HepG2 (cell line): ENCODE measurements at regions not wholly inside any gene's neighbourhood (a gene's known extent, or its start where the extent isn't known, plus 50 kb on each side); places are given as distances from the start of the nearest gene placed in this dataset.

Source experiments
- ATAC-seq: fragments of 200-7000 bp; cut with Tn5 transposase; 3 replicates; pipeline ENCODE4 v1.9.1; 2020; ENCODE audit warnings: mild to moderate bottlenecking, moderate library complexity
- BruUV-seq: library from RNA; stranded (reverse); fragments of 400-500 nt; replicated peaks from 2 replicates; lab custom pipeline; 2021; lab: Mats Ljungman, UMichigan
- CTCF ChIA-PET: fragments of 300-600 bp; formaldehyde crosslinking; extraction: SDS; loops from one replicate; lab custom pipeline; 2021; ENCODE audit warnings: low total read pairs, inconsistent platforms, low intra/inter-chr PET ratio; lab: Yijun Ruan, JAX
- POLR2A ChIA-PET: fragments of 350-600 bp; sonication (Branson Sonifier 250); formaldehyde crosslinking; loops from one replicate; lab custom pipeline; 2020; ENCODE audit warnings: antibody characterized with exemption, inconsistent platforms; lab: Yijun Ruan, JAX
- DNase-seq: peaks from one replicate; pipeline ENCODE4 v3.0.0-alpha.2; 2015; ENCODE audit warnings: low spot score
- FAIRE-seq: peaks from 3 replicates; lab custom pipeline; 2011; peaks lifted over from hg19 to GRCh38; lab: Jason Lieb, UNC
- H2AFZ ChIP-seq: one replicate; pipeline ENCODE4 v1.6.1; 2011; ENCODE audit warnings: low read length, inconsistent platforms
- H3K27ac ChIP-seq: fragments of 300-600 bp; 3 replicates; pipeline ENCODE4 v1.8.0; 2011; ENCODE audit warnings: mixed run types, mild to moderate bottlenecking, mixed read lengths, low read length, inconsistent platforms; ENCODE audit not compliant: insufficient read depth; ENCODE audit errors: extremely low read length
- H3K27me3 ChIP-seq, 2 experiments: fragments of 200-600 bp in 1 of 2; 2 replicates in 1 of 2; 3 replicates in 1 of 2; pipeline versions ENCODE4 v1.6.0 to v1.8.0; 2011; ENCODE audit warnings: low read length in 2 of 2, mild to moderate bottlenecking in 2 of 2, moderate library complexity in 2 of 2, inconsistent platforms in 1 of 2; ENCODE audit not compliant: insufficient read depth in 2 of 2, control insufficient read depth in 1 of 2
- H3K36me3 ChIP-seq, 2 experiments: fragments of 200-600 bp in 1 of 2; replicated peaks in 1 of 2; 2 replicates in 1 of 2; 3 replicates in 1 of 2; pipeline versions ENCODE4 v1.5.1 to v1.8.0; 2011; ENCODE audit warnings: low read length in 2 of 2, inconsistent platforms in 1 of 2; ENCODE audit not compliant: insufficient read depth in 2 of 2, control insufficient read depth in 1 of 2
- H3K4me1 ChIP-seq: 2 replicates; pipeline ENCODE4 v1.5.1; 2012; ENCODE audit warnings: low read length, inconsistent platforms; ENCODE audit not compliant: insufficient read depth
- H3K4me2 ChIP-seq: 2 replicates; pipeline ENCODE4 v1.6.0; 2011; ENCODE audit warnings: low read depth, low read length, inconsistent platforms
- H3K4me3 ChIP-seq, 3 experiments: fragments of 200-600 bp in 1 of 3; sonication (generic), shearing (Covaris generic) in 1 of 3; replicated peaks in 1 of 3; 2 replicates each; pipeline ENCODE4 v1.5.1; 2011 to 2016; ENCODE audit warnings: low read length in 3 of 3, inconsistent platforms in 2 of 3, low read depth in 2 of 3, mild to moderate bottlenecking in 2 of 3, control low read depth in 1 of 3, mixed read lengths in 1 of 3; ENCODE audit not compliant: insufficient read depth in 1 of 3
- H3K79me2 ChIP-seq: one replicate; pipeline ENCODE4 v1.6.1; 2011; ENCODE audit warnings: low read length, inconsistent platforms; ENCODE audit not compliant: insufficient read depth
- H3K9ac ChIP-seq: 2 replicates; pipeline ENCODE4 v1.6.0; 2011; ENCODE audit warnings: mild to moderate bottlenecking, low read depth, low read length, inconsistent platforms; ENCODE audit not compliant: insufficient read depth
- H3K9me3 ChIP-seq: 2 replicates; pipeline ENCODE4 v1.5.1; 2012; ENCODE audit warnings: mild to moderate bottlenecking, low read length
- H4K20me1 ChIP-seq: 2 replicates; pipeline ENCODE4 v1.6.0; 2011; ENCODE audit warnings: inconsistent platforms, mild to moderate bottlenecking, low read length, moderate library complexity; ENCODE audit not compliant: insufficient read depth
- AHR ChIP-seq: IDR thresholded peaks from 2 replicates; pipeline ENCODE4 v1.6.1; 2018; ENCODE audit warnings: missing genetic modification reagents, missing compliant biosample characterization
- CBX1 ChIP-seq: IDR thresholded peaks from one replicate; pipeline ENCODE4 v1.6.1; 2016; ENCODE audit warnings: antibody characterized with exemption, low read depth
- CCAR2 ChIP-seq: fragments of 200-400 bp; formaldehyde crosslinking; optimal IDR thresholded peaks from 2 replicates; pipeline ENCODE3; 2018; ENCODE audit warnings: low read depth, mild to moderate bottlenecking, low read length, moderate library complexity
- HES4 ChIP-seq: sonication (generic); formaldehyde crosslinking; IDR thresholded peaks from 2 replicates; pipeline ENCODE4 v1.9.0; 2021; ENCODE audit warnings: mild to moderate bottlenecking, missing genetic modification reagents, borderline replicate concordance
- KDM5B ChIP-seq: sonication (generic); formaldehyde crosslinking; IDR thresholded peaks from 2 replicates; pipeline ENCODE4 v1.4.0; 2020; ENCODE audit warnings: missing genetic modification reagents, mild to moderate bottlenecking, borderline replicate concordance
- LCORL ChIP-seq, 2 experiments: fragments of 450-650 bp in 1 of 2; sonication (generic) in 1 of 2; formaldehyde crosslinking in 1 of 2; IDR thresholded peaks; 2 replicates each; pipeline versions ENCODE4 v1.5.0 to v1.6.1; 2017 to 2020; ENCODE audit warnings: antibody characterized with exemption in 1 of 2, missing genetic modification reagents in 1 of 2
- RARG ChIP-seq: sonication (generic); formaldehyde crosslinking; IDR thresholded peaks from 2 replicates; pipeline ENCODE4 v1.4.0; 2020; ENCODE audit warnings: low read depth, mild to moderate bottlenecking, missing genetic modification reagents
- SIX1 ChIP-seq: sonication (generic); formaldehyde crosslinking; IDR thresholded peaks from 2 replicates; pipeline ENCODE4 v1.4.0; 2020; ENCODE audit warnings: missing genetic modification reagents, borderline replicate concordance
- ZC3H4 ChIP-seq: sonication (generic); formaldehyde crosslinking; IDR thresholded peaks from 2 replicates; pipeline ENCODE4 v1.4.0; 2020; ENCODE audit warnings: missing genetic modification reagents, borderline replicate concordance
- ZNF20 ChIP-seq: sonication (generic); formaldehyde crosslinking; IDR thresholded peaks from 2 replicates; pipeline ENCODE4 v1.4.0; 2020; ENCODE audit warnings: mild to moderate bottlenecking, moderate library complexity, missing genetic modification reagents
- ZNF292 ChIP-seq: sonication (generic); formaldehyde crosslinking; IDR thresholded peaks from 2 replicates; pipeline ENCODE4 v1.8.1; 2022; ENCODE audit warnings: mild to moderate bottlenecking, low read depth, missing genetic modification reagents, borderline replicate concordance
- ZNF367 ChIP-seq: sonication (generic); formaldehyde crosslinking; IDR thresholded peaks from 2 replicates; pipeline ENCODE4 v1.4.0; 2020; ENCODE audit warnings: missing genetic modification reagents, borderline replicate concordance
- ZNF724P ChIP-seq: sonication (generic); formaldehyde crosslinking; IDR thresholded peaks from 2 replicates; pipeline ENCODE4 v1.8.0; 2022; ENCODE audit warnings: missing genetic modification reagents, borderline replicate concordance
- ZNF83 ChIP-seq: sonication (generic); formaldehyde crosslinking; IDR thresholded peaks from 2 replicates; pipeline ENCODE4 v1.4.0; 2020; ENCODE audit warnings: missing genetic modification reagents, mild to moderate bottlenecking, borderline replicate concordance
- ZNF891 ChIP-seq: sonication (generic); formaldehyde crosslinking; IDR thresholded peaks from 2 replicates; pipeline ENCODE4 v1.5.0; 2020; ENCODE audit warnings: mild to moderate bottlenecking, missing genetic modification reagents
- ZSCAN30 ChIP-seq: sonication (generic); formaldehyde crosslinking; IDR thresholded peaks from 2 replicates; pipeline ENCODE4 v1.5.0; 2020; ENCODE audit warnings: mild to moderate bottlenecking, missing genetic modification reagents
- WGBS: methylation state at CpG from one replicate; pipeline ENCODE4 v1.1.6; 2017; ENCODE audit warnings: low lambda C conversion rate; 5-methylcytosine and 5-hydroxymethylcytosine counted together
- in situ Hi-C: cut with HindIII; loops from 2 replicates; pipeline ENCODE4 v1.10.0; 2017; ENCODE audit warnings: low pct_unique_long_range_greater_than_20kb; ENCODE audit not compliant: extremely low pct_ligation_motif_present
- intact Hi-C: fragments of 100-400 bp; cut with micrococcal nuclease; formaldehyde crosslinking; loops from one replicate; pipeline ENCODE4 v1.10.0; 2022; ENCODE audit not compliant: unreplicated experiment
- TF ChIP-seq, protein P1 (sequence below): IDR thresholded peaks from 2 replicates; pipeline ENCODE4 v1.6.1; 2018; ENCODE audit warnings: missing genetic modification reagents
- TF ChIP-seq, protein P2 (sequence below): IDR thresholded peaks from 2 replicates; pipeline ENCODE4 v1.6.1; 2016; ENCODE audit warnings: low read depth, control low read depth
- TF ChIP-seq, protein P3 (sequence below): sonication (generic); formaldehyde crosslinking; IDR thresholded peaks from 2 replicates; pipeline ENCODE4 v1.8.0; 2022; ENCODE audit warnings: mild to moderate bottlenecking, missing genetic modification reagents

DNA sequence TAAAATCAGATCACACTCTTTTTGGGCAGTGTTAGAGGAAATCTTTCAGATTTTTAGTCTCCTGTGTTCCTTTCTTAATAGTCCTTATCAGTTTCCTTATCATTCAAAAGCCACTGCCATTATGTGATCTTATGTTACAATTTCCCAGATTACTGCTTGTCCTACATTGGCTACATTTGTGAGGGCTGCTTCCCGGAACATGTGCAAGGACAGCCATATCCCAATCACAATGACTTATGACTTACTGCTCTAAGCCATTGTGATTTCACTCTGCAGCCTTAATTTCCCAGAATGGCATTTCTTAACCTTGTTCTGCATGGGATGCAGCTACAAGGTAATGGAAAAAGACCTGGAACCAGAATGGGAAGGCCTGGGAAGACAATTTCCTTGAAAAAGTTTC is 125.1 kb upstream of the PPP2R3A start:
- H3K4me1 ChIP-seq = no peaks in the 10 kb centered on the region
- H3K9ac ChIP-seq = no peak overlapping the region
- no peak overlapping the region for H2AFZ ChIP-seq
- POLR2A ChIA-PET = no interaction called here
- intact Hi-C loops = no loop called here
- no peaks in the 10 kb centered on the region for H3K79me2 ChIP-seq
- H3K27ac ChIP-seq = no peak overlapping the region
- no peak for ATAC-seq
- H4K20me1 ChIP-seq = no peaks in the 10 kb centered on the region
- no peaks in the 10 kb centered on the region for H3K36me3 ChIP-seq
- BruUV-seq = no TSS peak
- no peaks in the 10 kb centered on the region for H3K27me3 ChIP-seq
- CTCF ChIA-PET = no interaction called here
- WGBS = 4% methylated on average over 1 of the region's 1 CpG
- H3K9me3 ChIP-seq = no peaks in the 10 kb centered on the region
- TF ChIP-seq ZNF83 (CRISPR knock-in tag) = no peak
- no peak for TF ChIP-seq CCAR2
- TF ChIP-seq LCORL (IDR thresholded peaks at IDR 0.05) = no peak
- no peak for TF ChIP-seq LCORL (CRISPR knock-in tag; IDR thresholded peaks at IDR 0.05)
- TF ChIP-seq RARG (CRISPR knock-in tag) = no peak
- TF ChIP-seq ZC3H4 = no peak
- TF ChIP-seq, protein P1, sequence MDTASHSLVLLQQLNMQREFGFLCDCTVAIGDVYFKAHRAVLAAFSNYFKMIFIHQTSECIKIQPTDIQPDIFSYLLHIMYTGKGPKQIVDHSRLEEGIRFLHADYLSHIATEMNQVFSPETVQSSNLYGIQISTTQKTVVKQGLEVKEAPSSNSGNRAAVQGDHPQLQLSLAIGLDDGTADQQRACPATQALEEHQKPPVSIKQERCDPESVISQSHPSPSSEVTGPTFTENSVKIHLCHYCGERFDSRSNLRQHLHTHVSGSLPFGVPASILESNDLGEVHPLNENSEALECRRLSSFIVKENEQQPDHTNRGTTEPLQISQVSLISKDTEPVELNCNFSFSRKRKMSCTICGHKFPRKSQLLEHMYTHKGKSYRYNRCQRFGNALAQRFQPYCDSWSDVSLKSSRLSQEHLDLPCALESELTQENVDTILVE (CRISPR knock-in tag) = no peak
- TF ChIP-seq, protein P2, sequence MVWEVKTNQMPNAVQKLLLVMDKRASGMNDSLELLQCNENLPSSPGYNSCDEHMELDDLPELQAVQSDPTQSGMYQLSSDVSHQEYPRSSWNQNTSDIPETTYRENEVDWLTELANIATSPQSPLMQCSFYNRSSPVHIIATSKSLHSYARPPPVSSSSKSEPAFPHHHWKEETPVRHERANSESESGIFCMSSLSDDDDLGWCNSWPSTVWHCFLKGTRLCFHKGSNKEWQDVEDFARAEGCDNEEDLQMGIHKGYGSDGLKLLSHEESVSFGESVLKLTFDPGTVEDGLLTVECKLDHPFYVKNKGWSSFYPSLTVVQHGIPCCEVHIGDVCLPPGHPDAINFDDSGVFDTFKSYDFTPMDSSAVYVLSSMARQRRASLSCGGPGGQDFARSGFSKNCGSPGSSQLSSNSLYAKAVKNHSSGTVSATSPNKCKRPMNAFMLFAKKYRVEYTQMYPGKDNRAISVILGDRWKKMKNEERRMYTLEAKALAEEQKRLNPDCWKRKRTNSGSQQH = no peak
- TF ChIP-seq HES4 = no peak
- no peak for TF ChIP-seq CBX1
- TF ChIP-seq ZNF724P (CRISPR knock-in tag) = no peak
- no peak for TF ChIP-seq ZSCAN30 (CRISPR knock-in tag)
- TF ChIP-seq SIX1 = no peak
- TF ChIP-seq, protein P3, sequence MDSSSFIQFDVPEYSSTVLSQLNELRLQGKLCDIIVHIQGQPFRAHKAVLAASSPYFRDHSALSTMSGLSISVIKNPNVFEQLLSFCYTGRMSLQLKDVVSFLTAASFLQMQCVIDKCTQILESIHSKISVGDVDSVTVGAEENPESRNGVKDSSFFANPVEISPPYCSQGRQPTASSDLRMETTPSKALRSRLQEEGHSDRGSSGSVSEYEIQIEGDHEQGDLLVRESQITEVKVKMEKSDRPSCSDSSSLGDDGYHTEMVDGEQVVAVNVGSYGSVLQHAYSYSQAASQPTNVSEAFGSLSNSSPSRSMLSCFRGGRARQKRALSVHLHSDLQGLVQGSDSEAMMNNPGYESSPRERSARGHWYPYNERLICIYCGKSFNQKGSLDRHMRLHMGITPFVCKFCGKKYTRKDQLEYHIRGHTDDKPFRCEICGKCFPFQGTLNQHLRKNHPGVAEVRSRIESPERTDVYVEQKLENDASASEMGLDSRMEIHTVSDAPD (CRISPR knock-in tag) = no peak
- no peak for TF ChIP-seq ZNF367 (CRISPR knock-in tag)
- no peak for TF ChIP-seq ZNF891 (CRISPR knock-in tag)
- no peak for TF ChIP-seq ZNF292 (CRISPR knock-in tag)
- TF ChIP-seq AHR (CRISPR knock-in tag) = no peak
- no peak for TF ChIP-seq ZNF20 (CRISPR knock-in tag)
- no peak for TF ChIP-seq KDM5B (CRISPR knock-in tag)
- in situ Hi-C loops = no loop called here
- no peak for DNase-seq
- no peak for FAIRE-seq
- no peak overlapping the region for H3K4me3 ChIP-seq
- H3K4me2 ChIP-seq = no peak overlapping the region
